ELR (cell line): ENCODE measurements at regions not wholly inside any gene's neighbourhood (a gene's known extent, or its start where the extent isn't known, plus 50 kb on each side); places are given as distances from the start of the nearest gene placed in this dataset.
"Not testable (repeated sequence)": the region's sequence is repeated elsewhere in the genome, so short reads cannot be mapped to it uniquely, and the experiment has no call there.

Experiments
- DNase-seq: peaks from one replicate; pipeline ENCODE4 v3.0.0-alpha.2; 2015; ENCODE audit warnings: low read depth

DNA sequence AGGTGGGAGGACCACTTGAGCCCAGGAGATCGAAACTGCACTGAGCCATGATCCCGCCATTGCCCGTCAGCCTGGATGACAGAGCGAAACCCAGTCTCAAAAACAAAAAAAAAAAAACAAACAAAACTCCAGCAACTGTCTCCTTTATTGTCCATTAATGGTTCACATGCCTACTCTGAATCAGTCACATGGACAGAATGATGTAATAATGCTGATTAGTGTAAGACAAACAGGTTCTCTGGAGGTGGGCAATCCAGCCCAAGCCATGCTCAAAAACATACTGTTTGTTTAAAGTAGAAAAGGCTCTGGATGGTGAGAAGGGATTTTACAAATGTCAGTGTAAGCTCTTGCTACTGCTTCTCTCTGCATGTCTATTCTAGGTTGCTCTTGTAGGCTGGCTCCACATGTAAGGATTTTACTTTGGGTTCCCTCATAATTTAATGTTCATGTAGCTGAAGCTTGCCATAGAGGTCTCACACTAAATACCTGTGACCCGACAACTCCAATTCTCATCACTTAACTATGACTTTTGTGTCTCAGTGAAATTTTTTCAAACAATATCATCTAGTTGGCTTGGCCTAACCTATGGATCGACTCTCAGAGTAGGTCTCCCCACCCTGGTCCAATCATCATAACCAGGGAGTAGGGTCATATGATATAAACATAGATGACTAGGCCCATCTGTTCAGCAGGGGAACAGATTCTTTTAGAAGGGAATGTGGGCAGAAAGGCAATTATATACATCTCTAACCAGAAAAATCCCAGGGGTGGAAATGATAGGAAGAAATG, 83.9 kb upstream of the SLC39A10 start:
- DNase-seq: no peak

DNA sequence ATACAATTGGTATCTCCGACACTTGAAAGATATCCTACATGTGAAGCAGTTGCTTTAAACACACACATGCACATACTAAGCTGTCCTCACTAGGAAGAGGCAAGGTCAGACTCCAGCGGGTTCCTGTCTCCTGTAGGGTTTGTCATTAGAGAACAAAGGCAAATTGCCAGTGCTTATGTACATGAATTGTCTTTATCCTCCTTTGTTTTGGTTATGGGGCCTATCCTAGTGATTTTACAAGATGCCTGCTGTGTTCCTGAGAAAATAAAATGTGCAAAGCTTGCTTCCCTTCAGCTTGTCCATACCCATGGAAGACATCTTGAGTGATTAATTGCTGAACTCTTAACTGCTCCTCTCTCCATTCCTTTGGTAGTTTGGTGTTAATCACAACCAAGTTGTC, 86.7 kb upstream of the SLC39A10 start:
- no peak for DNase-seq

DNA sequence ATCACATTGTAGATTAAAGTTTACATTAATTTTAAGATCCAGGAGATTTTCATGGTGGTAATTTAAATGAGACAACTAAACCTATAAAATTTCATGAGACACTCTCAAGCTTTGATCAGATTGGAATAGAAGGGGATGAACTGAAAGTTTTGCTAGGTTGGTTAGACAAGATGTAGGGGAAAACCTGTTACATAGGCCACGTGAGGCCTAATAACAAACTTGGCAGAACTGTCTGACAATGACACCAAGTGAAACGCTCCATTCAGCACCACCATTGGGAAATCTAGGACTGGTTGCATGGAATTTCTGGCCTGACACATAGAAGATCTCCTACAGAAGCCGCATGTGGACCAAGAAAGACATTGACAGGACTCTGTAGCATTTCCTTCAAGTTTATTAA, 87.8 kb upstream of the SLC39A10 start:
- no peak for DNase-seq

DNA sequence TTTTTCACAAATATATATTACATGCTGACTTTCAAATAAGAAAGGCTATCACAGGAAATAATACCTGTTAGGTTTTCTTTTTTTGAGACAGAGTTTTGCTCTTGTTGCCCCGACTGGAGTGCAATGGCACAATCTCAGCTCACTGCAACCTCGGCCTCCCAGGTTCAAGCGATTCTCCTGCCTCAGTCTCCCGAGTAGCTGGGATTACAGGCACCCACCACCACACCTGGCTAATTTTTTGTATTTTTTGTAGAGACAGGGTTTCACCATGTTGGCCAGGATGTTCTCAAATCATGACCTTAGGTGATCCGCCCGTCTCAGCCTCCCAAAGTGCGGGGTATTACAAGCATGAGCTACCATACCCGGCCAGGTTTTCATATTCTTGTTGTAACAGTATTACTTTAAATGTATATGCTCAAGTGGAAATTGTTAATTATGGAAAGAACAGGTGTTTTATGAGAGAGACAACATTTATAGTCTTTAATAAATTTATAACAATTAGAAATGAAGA, 92.3 kb upstream of the SLC39A10 start:
- DNase-seq: not testable (repeated sequence)

- DNase-seq: peak; percentile 91
Measured at GRCh38 chr2:195563857-195564512, 93.0 kb upstream of the SLC39A10 start.

DNA sequence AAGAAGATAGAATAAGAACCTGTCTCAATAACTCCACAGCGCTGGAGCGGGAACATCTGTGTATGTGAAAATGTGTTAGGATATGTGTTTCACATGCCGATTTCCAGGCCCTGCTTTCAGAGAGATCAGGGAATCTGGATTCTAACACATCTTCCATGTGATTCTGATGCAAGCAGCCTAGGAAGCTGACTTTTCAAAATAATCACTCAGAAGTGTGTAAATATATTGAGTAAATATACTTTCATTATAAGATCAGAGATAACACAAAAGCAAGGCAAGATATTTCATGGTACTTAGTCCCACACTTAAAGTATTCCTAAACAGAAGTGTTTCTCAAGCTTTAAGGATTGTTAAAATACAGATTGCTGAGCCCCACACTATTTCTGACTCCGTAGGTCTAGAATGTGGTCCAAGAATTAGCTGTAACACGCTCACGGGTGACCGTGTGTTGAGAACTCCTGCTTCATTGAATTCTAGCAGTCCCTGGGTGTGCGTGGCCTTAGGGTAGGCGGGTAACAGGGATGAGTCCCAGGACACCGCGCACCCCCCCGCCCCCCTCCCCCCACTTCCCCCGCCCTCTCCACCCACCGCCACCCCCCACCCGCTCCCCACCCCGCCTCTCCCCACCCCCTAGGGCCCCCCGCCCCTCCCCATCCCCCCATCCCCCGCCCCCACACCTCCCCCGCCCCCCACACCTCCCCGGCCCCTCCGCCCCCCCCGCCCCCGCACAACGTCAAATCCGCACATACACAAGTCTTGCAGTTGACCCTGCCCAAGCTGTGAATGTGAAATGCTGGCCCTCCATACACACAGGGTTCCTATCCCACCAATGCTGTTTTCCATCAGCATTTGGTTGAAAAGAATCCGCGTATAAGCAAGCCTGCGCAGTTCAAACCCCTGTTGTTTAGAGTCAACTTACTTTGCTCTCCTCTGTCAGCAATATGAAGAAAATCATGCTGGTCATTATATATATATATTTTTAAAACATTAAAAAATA, 94.2 kb upstream of the SLC39A10 start:
- DNase-seq: no peak

- peak; percentile 98 for DNase-seq
Measured at GRCh38 chr2:195561116-195561921, 95.7 kb upstream of the SLC39A10 start.

DNA sequence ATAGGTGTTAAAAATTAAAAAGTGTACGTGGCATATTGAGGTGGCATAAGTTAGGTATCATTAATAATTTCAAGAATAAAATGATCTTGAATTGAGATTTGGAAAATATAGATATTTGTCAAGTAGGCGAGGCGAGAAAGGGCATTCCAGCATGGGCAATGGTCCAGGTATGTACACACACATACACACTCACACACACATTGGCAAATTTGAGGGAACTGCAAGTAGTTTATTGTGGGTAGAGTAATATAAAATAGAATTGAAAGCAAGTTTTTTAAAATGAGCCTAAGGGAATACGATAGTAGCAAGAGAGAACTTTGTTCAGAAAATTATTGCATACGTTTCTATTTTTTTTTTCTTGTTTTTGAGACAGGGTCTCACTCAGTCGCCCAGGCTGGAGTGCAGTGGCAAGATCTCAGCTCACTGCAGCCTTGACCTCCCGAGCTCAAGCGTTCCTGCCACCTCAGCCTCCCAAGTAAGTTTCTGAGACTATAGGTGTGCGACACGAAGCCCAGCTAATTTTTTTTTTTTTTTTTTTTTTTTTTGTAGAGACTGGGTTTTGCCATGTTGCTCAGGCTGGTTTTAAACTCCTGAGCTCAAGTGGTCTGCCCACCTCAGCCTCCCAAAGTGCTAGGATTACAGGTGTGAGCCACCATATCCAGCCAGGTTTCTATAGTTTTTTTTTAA, 96.7 kb upstream of the SLC39A10 start:
- no peak for DNase-seq

- DNase-seq: peak; percentile 90
Measured at GRCh38 chr2:195559431-195559914, 97.6 kb upstream of the SLC39A10 start.

GRCh38 chr2:195555971-195556370, 101.1 kb upstream of the SLC39A10 start:
- no peak for DNase-seq

- DNase-seq: no peak
Measured at GRCh38 chr2:195552581-195552980, 104.4 kb upstream of the SLC39A10 start.

DNA sequence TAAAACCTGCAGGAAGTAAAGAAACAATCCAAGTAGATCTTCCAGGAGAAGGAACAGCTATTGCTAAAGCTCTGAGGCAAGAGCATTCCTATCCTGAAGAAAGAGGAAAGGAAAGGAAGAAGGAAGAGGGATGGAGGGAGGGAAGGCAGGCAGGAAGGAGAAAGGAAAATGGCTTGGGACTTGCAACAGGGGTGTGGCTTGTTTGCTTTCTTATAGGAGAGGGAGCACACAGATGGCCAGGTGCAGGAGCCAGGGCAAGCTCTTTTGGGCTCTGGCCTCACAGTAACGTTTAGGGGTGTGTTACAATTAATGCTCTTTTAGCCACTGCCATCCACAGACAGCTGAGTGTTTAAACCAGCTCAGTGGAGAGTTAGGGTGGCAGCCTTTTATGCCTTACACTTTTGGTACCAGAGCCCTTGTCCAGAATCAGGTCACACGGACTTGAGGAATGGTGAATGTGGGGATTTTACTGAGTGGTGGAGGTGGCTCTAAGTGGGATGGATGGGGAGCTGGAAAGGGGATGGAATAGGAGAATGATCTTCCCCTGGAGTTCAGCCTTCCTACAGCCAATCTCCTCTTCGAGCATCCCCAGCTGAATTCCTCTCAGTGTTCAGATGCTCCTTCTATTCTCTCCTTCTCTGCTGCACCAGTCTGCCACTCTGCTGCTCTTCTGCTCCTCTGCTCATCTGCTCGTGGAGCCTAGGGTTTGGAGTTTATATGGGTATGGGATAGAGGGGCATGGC, 108.7 kb upstream of the SLC39A10 start:
- DNase-seq: no peak

DNA sequence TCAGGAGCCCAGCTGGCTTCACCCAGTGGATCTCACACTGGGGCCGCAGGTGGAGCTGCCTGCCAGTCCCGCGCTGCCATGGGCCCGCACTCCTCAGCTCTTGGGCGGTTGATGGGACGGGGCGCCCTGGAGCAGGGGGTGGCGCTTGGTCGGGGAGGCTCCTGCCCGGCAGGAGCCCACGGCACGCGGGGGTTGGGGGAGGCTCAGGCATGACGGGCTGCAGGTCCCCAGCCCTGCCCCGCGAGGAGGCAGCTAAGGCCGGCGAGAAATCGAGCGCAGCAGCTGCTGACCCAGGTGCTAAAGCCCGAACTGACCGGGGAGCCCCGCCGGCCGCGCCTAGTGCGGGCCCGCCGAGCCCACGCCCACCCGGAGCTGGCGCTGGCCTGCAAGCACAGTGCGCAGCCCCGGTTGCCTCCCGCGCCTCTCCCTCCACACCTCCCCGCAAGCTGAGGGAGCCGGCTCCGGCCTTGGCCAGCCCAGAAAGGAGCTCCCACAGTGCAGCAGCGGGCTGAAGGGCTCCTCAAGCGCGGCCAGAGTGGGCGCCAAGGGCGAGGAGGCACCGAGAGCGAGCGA, 109.7 kb upstream of the SLC39A10 start:
- DNase-seq: not testable (repeated sequence)

- no peak for DNase-seq
Measured at GRCh38 chr2:195545811-195546210, 111.2 kb upstream of the SLC39A10 start.

DNA sequence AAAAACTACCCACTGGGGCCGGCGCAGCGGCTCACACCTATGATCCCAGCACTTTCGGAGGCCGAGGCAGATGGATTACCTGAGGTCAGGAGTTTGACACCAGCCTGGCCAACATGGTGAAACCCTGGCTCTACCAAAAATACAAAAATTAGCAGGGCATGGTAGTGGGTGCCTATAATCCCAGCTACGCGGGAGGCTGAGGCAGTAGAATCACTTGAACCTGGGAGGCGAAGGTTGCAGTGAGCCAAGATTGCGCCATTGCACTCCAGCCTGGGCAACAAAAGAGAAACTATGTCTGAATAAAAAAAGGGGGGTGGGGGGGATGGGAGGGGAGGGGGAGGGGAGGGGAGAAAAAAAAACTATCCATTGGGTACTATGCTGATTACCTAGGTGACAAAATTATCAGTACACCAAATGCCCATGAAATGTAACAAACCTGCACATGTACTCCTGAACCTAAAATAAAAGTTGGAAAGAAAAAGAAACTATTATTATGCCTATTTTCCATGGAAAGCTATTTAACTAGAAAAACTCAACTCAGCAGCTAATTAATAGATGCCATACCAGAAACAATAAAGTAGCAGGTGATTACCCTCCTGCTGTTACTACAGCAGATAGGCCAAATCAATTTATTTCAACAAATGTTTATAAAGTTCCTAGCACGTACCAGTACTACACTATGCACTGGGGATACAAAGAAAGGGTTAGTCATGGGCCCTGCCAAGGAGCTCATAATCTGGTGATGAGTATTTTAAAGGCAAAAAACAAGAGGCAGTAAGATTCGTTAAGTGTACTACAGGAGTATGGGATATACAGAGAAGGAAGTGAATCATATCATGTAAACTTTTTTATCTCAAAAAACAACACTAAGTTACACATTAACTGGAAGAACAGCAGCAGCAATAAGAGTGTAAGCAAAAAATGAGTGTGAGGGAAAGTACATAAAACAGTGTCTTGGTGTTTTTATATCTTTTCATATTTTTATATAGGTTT, 112.8 kb upstream of the SLC39A10 start:
- peak; percentile 89 for DNase-seq

- DNase-seq: no peak
Measured at GRCh38 chr2:195543063-195543462, 114.0 kb upstream of the SLC39A10 start.

DNA sequence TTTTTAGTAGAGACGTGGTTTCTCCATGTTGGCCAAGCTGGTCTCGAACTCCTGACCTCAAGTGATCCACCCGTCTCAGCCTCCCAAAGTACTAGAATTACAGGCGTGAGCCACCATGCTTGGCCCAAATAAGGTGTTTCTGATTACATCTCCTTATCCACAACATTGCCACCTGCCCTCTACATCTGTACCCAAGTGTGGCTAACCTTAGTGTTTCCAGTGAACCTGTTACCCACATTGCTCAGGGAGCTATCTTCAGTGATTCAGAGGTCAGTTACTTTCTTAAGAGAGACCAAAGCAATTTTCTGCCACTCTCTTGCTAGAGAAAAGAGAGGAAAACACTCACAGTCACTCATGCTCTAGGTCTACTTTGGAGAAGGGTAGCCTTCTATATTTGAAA, 115.0 kb upstream of the SLC39A10 start:
- no peak for DNase-seq

GRCh38 chr2:195538937-195539336, 118.1 kb upstream of the SLC39A10 start:
- no peak for DNase-seq
